ENCODE measurements at regions not wholly inside any gene's neighbourhood (a gene's known extent, or its start where the extent isn't known, plus 50 kb on each side); places are given as distances from the start of the nearest gene placed in this dataset.
"Not testable (repeated sequence)": the region's sequence is repeated elsewhere in the genome, so short reads cannot be mapped to it uniquely, and the experiment has no call there.

DNA sequence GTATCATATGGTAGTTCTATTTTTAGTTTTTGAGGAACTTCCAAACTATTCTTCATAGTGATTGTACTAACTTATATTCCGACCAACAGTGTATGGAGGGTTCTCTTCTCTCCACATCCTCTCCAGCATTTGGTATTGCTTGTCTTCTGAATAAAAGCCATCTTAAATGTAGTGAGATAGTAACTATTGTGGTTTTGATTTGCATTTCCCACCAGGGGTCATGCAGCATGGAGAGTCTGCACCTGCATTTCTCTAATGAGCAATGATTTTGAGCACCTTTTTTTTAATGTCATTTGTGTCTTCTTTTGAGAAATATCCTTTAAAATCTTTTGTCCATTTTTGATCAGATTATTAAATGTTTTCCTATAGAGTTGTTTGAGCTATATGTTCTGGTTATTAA lies 718.5 kb downstream of the ZBBX start:
- no peak for DNase-seq

DNA sequence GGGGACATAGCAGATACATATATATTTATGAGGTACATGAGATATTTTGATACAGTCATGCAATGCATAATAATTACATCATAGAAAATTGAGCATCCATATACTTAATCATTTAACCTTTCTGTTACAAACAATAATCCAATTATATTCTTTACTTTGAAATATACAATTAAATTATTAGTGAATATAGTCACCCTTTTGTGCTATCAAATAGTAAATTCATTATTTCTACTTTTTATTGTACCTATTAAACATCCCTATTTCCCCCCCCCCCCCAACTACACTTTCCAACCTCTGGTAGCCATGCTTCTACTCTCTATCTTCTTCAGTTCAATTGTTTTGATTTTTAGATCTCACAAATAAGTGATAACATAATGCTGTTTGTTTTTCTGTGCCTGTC lies 719.1 kb downstream of the ZBBX start:
- DNase-seq: no peak

DNA sequence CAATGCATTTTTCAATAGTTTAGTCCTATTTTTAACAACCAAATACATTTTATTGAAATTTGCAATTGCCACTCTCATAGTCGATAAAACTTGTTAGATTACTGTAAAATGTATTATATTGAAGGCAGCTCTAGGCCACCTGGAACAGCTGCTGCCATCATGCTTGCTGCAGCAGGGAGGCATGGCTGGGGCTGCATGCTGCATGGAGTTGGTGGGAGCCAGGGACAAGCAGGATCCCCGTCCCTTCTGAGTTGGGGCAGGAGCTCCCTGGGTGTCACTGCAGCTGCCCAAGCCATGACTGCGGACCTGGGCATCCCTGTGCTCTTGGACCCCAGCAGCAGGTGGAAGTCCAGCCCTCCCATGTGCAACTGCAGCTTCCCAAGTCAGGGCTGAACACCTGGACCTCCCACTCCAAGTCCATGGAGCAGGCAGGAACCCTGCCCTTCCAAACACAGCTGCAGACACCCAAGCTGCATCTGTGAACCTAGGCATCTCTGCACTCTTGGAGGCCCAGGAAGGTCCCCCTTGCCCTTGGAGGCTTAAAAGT lies 742.0 kb downstream of the ZBBX start:
- DNase-seq: no peak

DNA sequence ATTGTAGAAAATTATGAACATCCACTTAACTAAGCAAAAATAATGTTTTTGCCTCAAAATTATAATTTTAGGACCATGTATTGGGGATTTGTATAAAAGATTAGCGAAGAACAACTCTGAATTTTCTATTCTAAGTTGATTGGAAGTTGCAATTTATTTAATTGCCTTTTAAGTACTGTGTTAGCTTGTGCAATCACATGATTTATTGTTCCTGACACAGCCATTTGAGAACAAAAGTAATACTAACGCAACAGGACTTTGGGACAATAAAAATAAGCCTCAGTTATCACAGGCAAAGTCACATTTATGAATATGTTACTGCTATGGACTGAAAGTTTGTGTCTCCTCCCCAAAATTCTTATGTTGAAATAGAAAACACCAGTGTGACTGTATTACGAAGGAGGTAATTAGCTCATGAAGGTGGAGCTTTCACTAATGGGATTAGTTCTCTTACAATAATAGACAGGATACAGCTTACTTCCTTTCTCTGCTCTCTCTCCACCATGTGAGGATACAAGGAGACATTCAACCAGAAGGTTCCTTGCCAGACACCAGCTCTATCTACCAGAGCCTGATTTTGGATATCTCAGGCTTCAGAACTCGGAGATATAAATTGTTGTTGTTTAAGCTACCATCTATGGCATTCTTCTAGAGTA lies 745.9 kb downstream of the ZBBX start:
- no peak for DNase-seq

DNA sequence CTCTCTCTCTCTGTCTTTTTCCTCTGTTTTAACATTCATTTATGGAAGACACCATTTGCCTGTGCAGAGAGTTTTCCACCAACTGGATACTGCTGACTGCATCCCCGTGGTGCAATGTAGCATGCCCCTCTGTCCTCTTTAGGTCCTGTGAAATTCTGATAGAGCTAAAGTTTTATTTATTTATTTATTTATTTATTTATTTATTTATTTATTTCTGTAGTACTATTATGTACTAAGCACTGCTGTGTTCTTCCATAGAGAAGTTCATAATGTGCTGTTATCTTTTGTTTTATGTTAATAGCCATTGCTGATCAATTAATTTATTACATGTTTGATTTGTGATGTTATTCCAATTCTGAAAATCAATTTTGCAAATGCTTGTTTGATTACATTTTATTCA lies 749.9 kb downstream of the ZBBX start:
- DNase-seq: no peak

DNA sequence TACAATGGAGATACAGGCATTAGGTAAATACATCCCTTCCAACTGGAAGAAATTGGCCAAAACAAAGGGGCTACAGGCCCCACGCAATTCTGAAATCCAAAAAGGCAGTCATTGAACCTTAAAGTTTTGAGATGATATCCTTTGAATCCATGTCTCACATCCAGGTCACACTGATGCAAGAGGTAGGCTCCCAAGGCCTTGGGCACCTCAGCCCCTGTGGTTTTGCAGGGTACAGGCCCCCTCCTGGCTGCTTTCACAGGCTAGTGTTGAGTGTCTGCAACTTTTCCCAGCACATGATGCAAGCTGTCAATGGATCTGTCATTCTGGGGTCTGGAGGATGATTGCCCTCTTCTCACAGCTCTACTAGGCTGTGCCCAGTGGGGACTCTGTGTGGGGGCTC lies 766.7 kb downstream of the ZBBX start:
- no peak for DNase-seq

DNA sequence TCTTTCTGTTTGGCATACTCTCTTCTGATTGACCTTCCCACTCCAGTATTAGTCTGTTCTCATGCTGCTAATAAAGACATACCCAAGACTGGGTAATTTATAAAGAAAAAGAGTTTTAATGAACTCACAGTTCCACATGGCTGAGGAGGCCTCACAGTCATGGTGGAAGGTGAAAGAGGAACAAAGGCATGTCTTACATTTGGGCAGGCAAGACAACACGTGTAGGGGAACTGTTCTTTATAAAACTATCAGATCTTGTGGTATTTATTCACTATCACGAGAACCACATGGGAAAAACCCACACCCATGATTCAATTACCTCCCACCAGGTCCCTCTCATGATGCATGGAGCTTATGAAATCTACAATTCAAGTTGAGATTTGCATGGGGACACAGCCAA lies 767.3 kb downstream of the ZBBX start:
- not testable (repeated sequence) for DNase-seq

DNA sequence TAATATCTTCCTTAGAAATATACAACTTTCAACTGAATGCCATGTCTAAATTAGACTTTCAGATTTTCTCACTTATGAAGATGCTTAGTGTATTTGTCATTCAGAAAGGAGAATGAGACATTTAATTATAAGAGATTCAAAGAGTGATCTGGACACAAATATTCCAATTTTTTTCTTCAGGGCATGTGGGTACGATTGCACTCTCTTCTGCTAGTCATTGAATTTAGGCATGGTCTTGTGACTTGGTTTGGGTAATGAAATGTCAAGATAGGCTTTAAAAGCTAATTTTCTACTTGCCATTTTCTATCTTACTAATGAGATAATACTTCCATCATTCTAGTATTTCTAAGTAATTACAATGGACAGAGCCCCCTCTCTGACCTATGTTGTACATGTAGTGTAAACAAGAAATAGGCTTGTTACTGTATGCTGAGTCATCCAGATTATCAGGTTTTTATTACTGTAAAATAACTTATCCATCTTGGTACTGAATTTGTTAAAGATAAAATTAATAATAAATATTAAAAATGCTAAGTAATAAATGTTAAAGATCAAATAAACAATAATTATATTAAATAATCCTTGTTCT lies 770.8 kb upstream of the BCHE start:
- DNase-seq: no peak

DNA sequence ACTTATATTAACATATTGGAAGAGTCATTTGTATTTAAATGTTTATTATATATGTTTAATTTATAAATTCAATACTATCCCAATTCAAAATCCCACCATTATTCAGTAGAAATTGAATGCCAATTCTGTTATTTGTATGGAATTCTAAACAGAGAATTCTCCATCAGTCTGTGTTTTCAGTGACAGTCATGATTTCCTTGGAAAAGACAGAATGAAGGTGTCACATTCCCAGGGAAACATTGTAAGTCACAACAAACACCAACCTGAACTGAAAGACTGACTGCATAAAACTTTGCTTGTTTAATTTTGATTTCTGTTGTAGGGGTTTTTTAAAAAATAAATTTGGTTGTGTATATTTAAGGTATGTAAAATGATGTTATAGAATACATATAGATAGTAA lies 769.8 kb upstream of the BCHE start:
- DNase-seq: no peak

DNA sequence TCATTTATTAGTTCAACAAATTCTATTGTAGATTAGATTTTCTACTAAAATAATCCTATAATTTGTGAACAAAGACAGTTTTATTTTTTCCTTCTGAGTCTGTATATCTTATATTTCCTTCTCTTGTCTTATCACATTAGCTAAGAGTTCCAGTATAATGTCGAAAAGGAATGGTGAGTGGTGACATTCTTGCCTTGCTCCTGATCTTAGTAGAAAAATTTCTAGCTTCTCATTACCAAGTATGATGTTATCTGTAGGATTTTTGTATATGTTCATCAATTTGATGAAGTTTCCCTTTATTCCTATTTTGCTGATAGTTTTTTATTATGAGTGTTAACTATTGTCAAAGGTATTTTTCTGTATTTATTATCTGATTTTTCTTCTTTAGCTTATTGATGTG lies 756.6 kb upstream of the BCHE start:
- DNase-seq: no peak

DNA sequence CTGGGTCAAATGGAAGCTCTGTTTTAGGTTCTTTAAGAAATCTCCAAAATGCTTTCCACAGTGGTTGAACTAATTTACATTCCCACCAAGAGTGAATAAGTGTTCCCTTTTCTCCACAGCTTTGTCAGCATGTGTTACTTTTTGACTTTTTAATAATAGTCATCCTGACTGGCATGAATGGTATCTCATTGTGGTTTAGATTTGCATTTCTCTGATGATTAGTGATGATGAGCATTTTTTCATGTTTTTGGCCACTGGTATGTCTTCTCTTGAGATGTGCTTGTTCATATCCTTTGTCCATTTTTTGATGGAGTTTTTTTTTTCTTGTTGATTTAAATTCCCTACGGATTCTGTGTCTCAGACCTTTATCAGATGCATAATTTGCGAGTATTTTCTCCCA lies 745.0 kb upstream of the BCHE start:
- DNase-seq: peak; percentile 1

DNA sequence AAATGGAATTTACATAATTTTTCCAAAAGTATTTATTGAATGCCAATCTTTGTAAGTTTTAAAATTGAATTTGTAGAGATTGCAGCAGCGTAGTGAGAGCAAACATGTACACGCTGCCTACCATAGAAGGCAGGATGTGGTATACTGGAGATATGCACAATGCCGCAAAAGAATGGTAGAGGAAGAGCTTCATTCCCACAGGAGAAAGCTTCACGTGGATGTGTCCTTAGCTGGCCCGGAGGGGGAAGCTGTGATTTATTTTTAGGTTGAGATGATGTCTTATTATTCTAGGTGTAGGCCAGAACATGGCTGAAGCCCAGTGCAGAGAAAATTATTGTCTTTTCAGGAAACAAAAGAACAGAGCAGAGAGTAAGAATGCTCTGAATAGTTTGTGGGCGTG lies 743.3 kb upstream of the BCHE start:
- no peak for DNase-seq

DNA sequence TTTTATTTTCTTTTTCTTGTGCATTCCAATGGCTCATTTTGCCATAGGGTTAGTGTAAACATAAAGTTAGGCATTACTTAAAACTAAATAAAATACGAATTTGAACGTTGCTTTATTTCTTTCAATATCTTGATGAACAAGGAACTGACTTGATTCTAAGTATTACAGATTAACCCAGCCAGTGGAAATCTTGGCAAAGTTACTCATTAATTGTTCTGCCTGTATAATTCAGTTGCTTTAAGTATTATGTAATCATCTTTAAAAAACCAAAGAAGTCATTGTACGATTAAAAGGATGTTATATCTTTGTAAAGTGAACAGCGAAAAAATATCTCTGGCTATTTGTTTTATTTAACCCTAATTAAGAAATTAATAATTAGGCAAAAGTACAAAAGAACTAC lies 737.9 kb upstream of the BCHE start:
- DNase-seq: peak; percentile 30

DNA sequence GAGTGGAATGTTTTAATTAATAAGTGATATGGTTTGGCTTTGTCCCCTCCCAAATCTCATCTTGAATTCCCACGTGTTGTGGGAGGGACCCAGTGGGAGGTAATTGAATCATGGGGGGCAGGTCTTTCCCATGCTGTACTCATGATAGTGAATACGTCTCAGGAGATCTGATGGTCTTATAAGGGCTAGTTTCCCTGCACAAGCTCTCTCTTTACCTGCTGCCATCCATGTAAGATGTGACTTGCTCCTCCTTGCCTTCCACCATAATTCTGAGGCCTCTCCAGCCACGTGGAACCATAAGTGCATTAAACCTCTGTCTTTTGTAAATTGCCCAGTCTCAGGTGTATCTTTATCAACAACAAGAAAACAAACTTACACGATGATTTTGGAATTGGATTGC lies 734.5 kb upstream of the BCHE start:
- not testable (repeated sequence) for DNase-seq

DNA sequence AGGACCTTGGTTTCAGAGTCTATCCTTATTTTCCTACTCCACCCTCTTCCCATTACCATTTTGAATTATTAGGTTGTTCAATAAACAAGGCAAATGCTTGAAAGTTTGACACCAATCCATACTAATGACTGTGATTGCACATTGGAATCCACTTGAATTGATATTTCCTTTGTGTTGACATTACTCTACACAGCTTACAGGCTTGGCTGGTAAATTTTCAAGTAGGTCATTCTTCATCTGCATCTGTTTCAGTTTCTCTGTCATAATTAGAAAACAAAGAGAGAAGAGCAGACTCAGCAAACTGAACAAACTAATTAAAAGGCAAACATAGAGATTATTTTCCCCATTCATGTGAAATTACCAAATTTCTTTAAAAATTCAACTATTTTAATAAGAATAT lies 732.9 kb upstream of the BCHE start:
- DNase-seq: no peak

DNA sequence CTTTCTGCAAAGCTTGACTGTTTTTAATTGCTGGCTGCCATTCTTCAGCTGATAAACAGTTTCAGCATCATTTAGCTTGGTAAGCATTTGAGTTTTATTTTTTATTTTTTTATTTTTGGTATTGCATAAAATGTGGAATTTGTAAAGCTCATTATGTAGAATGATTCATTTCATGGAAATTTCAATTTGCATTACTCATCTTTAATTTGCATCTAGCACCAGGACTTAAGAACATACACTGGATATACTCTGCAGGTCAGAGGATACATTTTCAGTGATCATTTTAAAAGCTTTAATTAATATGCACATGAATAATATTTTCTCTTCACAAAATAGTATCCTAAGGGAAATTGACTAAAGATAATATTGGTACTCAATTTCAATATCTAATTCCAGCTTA lies 732.4 kb upstream of the BCHE start:
- no peak for DNase-seq

DNA sequence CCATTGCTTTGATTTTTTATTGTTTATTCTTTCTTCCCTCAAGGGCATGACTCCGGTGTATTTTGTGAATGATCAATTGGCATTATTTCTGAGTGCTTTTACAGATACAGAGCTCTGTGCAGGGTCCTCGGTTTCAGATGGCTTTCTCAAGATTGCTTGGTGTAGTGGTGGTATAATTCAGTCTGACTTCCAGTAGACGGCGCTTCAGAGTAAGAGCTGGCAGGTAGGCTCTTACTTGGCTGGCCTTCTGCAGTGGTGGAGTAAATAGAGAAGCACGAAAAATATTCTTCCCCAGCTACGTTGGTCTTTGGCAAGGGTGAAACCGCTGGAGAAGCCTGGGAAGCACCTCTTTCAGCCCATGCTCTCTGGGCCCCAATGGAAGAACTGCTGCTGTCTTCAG lies 723.0 kb upstream of the BCHE start:
- DNase-seq: no peak

DNA sequence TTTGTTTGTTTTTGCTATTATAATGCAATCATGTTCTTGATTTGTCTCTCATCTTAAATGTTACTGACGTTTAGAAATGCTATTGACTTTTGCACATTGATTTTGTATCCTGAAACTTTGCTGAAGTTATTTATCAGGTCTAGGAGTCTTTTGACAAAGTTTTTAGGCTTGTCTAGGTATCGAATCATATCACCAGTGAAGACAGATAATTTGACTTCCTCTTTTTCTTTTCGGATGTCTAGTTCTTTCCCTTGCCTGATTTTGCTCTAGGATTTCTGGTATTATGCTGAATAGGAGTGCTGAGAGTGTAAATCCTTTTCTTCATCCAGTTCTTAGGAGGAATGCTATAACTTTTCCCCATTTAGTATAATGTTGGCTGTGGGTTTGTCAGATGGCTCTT lies 719.7 kb upstream of the BCHE start:
- no peak for DNase-seq

DNA sequence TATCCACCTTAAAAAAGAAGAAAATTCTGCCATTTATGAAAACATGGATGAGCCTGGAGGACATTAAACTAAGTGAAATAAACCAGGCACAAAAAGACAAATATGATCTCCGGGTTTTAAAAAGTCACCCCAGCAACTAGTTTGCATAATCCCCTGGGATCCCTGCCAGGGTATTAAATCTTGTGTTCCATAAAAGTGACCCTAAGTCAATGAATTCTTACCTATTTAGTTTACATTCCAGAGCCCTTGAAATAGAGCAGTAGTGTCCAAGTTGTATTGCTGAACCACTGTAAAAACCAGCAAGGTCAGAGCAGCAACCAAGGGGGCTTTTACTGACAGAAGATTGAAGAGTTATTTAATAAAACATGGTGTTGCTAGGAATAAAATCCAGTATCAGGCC lies 716.8 kb upstream of the BCHE start:
- DNase-seq: no peak

DNA sequence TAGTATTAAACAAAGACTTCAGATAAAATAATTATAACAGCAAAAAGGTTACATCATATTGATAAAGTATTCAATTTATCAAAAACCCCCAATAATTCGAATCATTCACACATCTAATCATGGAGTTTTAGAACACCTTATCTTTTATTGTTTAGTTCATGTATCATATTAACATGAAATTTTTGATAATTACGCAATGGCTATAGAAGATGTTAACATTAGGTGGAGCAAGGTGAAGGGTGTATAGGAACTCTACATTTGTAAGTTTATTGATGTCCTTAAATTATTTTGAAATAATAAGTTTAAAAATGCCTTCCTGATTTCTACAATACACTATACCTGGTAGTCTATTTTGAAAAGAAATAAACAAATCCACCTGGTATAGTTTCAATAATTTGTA lies 696.5 kb upstream of the BCHE start:
- no peak for DNase-seq

DNA sequence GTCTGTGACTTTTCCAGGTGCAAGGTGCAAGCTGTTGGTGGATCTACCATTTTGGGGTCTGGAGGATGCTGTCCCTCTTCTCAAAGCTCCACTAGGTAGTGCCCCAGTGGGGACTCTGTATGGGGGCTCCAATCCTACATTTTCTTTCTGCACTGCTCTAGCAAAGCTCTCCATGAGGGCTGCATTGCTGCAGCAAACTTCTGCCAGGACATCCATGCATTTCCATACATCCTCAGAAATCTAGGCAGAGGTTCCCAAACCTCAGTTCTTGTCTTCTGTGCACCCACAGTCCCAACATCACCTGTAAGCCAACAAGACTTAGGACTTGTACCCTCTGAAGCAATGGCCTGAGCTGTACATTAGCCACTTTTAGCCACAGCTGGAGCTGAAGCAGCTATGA lies 694.5 kb upstream of the BCHE start:
- no peak for DNase-seq

DNA sequence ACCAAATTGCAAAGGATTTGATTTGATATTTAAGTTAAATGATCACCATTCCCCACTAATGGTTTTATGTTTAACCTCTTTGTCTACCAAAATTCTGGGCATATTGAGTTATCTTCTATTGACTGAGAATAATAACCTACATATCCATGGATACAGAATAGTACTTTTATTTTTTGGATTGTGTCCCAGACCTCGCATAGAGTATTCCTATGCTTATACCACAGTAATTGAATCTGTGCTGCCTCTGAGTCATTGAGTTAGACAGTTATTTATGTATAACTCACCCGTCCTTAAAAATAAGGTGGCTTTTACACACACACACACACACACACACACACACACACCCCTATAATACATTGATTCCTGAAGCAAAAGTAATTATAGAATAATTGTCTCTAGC lies 690.1 kb upstream of the BCHE start:
- DNase-seq: no peak

DNA sequence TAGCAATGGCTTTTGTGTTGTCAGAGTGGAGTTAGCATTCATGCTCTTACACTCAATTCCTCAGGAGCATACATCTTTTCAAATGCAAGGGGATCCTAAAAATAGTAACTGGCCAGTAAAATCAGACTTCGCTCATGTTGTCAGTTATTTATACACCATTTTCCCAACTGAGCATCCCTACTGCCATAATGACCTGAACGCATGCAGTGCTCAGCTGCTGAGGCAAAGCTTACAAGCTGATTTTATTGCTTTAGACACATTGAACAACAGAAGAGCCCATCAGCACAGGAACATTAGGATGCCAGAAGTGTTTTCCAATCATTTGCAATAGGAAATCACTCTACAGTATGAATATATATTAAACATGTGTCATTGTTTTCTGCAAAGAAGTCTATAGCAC lies 689.7 kb upstream of the BCHE start:
- DNase-seq: no peak

DNA sequence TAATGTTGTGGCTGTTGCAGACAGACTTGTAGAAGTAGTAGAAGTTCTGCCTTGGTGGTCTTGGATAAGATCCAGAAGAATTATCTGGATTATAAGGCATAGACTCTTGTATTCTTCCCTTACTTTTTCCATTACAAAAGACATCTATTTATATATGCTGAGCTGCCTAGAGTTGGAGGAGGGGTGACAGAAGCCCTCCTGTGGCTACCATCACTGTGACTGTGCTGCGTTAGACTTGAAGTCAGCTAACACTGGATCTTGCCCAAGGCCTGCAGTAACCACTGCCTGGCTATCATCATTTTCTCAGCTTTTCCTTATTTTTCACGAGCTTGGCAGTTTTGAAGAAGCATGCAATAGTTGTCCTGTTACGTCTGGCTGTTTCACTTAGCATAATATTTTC lies 684.8 kb upstream of the BCHE start:
- no peak for DNase-seq

DNA sequence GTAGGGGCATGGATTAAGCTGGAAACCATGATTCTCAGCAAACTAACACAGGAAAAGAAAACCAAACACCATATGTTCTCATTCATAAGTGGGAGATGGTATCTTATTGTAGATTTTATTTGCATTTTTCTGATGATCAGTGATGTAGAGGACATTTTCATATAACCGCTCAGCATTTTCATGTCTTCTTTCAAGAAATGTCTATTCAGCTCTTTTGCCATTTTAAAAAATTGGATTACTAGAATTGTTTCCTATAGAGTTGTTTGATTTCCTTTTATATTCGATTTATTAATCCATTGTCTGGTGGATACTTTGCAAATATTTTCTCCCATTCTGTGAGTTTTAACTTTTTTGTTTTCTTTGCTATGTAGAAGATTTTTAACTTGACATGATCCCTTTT lies 682.2 kb upstream of the BCHE start:
- DNase-seq: no peak
